Cardiac fibroblast (primary cell): ENCODE measurements at regions not wholly inside any gene's neighbourhood (a gene's known extent, or its start where the extent isn't known, plus 50 kb on each side); places are given as distances from the start of the nearest gene placed in this dataset.

ENCODE experiments used
- DNase-seq, 2 donors: peaks; one replicate each; pipeline versions ENCODE4 v3.0.0 to v3.0.0-alpha.2; 2010; ENCODE audit warnings: low read depth in 2 of 2
- H3K4me3 ChIP-seq, 2 donors: replicated peaks in 1 of 2; 1 replicate in 1 of 2; 2 replicates in 1 of 2; pipeline ENCODE4 v1.5.1; 2011; ENCODE audit warnings: low read depth in 2 of 2, low read length in 2 of 2, mild to moderate bottlenecking in 2 of 2, moderate library complexity in 1 of 2
- CTCF ChIP-seq: IDR thresholded peaks from one replicate; pipeline ENCODE4 v1.5.1; 2011; ENCODE audit warnings: low read depth, mild to moderate bottlenecking, low read length, inconsistent platforms

- no peak for DNase-seq
- TF ChIP-seq CTCF, result no peak
- no peak overlapping the region for H3K4me3 ChIP-seq
Measured at GRCh38 chr13:78465250-78465649, 138.1 kb downstream of the POU4F1 start.

- no peak for DNase-seq
- no peak for TF ChIP-seq CTCF
- no peak overlapping the region for H3K4me3 ChIP-seq
Measured at GRCh38 chr13:78460176-78460575, 143.2 kb downstream of the POU4F1 start.

- no peak for TF ChIP-seq CTCF
- no peak overlapping the region for H3K4me3 ChIP-seq
- no peak for DNase-seq
Measured at GRCh38 chr13:78443839-78444238, 159.5 kb downstream of the POU4F1 start.

GRCh38 chr13:78437781-78438180 is 165.6 kb downstream of the POU4F1 start:
- DNase-seq, result no peak
- no peak for TF ChIP-seq CTCF
- no peak overlapping the region for H3K4me3 ChIP-seq

GRCh38 chr13:78436311-78436710 is 167.0 kb downstream of the POU4F1 start:
- H3K4me3 ChIP-seq, result no peak overlapping the region
- DNase-seq, result no peak
- no peak for TF ChIP-seq CTCF

- no peak overlapping the region for H3K4me3 ChIP-seq
- TF ChIP-seq CTCF, result no peak
- no peak for DNase-seq
Measured at GRCh38 chr13:78431328-78431727, 172.0 kb downstream of the POU4F1 start.

- H3K4me3 ChIP-seq, result no peak overlapping the region
- DNase-seq, result no peak
- no peak for TF ChIP-seq CTCF
Measured at GRCh38 chr13:78430811-78431210, 172.5 kb downstream of the POU4F1 start.
